ENCODE measurements at regions not wholly inside any gene's neighbourhood (a gene's known extent, or its start where the extent isn't known, plus 50 kb on each side); places are given as distances from the start of the nearest gene placed in this dataset.

DNA sequence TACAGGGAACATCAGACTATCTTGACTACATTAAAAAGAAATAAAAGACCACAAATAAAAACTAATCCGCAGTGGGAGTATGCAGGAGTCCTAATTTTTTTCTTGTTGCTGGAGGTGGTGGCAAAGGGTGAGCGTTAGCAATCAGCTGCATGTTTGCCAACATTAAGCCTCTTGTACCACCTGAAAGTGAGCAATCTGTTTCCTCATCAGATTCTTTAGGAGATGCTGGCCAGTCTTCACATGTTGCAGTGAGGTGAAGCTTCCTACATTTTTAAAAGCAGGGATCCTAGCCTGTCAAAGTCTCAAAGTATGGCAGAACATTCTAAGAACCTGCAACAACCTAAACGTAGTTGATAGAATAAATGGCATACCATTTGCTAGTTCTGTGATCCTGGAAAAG is 162.2 kb upstream of the MEF2C start:
- no peak for DNase-seq

DNA sequence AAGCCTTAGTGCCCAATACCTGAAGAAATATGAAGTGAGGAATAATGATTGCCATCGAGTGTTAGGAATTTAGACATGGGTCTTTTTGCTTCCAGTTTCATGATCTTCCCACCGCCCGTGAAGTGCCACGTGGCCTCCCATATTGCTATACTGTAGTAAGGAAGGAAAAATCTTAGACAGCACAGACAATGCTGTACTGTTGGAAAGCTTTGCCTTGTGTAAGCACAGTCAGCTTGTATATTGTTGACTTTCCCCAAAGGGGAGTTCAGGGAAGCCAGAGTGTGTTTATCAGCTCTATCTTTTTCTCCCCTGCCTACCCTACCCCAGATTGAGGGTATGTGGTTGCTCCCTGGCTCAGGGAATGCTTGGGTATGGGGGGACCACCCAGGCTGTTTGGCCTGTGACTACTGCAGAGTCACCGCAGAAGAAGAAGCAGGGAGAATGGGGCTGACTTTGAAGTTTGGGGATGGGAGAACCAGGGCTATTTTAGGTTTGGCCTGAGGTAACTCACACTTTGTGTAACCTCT is 161.8 kb upstream of the MEF2C start:
- no peak for DNase-seq

DNA sequence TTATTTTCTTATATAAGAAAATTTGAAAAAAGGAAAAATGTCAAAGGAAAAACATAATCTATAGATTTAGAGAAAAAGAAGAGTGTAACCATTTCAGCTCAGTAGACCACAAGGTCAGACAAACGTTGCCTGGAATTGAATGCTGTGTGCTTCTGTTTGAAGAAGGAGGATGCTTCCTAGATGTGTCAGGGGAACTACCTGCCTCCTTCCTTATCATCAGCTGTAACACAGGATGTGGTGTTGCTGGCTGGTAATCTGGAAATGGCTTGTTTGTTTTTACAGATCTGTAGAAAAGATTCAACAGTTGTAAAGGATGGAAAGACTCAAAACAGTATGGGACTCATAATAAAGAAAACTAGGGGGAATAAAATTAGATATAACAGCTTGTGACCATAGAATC is 160.7 kb upstream of the MEF2C start:
- no peak for DNase-seq

DNA sequence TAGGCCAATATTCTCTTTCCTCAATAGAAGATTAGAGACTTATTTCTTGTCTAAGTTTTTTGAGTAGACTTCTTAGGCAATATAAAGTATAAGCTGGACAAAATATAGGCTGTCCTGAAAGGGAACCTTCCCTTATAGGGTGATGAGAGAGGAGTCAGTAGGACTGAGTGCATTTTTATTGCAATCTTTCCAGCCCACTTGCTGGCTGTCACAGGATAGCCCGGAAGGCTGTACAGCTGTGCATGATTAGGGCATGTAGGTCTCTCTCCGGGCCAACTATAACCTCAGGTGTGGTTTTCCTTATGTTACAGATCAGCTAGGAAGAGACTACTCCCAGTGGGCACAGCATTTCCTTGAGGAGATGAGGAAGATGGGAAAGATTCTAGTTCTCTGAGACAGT is 159.8 kb upstream of the MEF2C start:
- no peak for DNase-seq

DNA sequence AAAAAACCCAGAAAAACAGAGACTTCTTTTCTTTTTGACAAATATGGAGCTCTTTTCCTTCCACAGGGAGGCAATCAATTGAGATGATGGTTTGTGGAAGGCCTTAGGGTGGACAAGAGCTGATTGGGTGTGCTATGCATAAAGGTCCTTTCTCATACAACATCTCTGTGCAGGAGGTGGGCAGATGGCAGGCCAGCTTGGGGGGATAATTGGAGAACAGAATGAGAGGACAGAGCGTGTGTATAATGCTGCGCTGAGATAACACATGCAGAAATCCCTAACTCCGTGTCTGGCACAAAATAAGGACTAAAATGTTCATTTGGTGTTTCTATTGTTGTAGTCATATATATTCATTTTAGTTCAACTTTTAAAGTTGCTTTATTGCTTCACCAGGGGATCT is 159.0 kb upstream of the MEF2C start:
- DNase-seq, result no peak

DNA sequence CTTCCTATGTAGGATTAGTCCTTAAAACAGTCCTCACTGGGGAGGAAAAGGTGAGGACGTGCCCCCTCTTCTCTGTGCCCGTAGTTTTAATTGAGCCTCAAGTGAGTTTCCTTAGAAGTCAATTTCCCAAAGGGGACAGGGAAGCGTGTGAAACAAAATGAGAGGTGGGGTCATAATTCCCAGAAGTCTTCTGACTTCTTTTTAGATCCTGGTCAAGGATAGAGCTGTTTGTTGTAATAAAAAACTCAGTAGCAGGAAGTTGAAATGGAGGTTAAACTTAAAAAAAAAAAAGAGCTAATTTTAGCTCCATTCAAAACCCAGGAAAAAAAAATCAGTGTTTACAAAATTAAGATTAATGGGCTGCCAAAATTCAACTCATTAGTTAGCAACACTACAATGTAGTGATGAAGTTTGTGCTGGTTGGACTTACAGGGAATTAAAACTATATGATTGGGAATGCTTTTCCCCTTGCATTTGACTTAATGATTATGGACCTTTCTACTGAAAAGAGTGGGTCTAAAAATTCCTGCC is 158.3 kb upstream of the MEF2C start:
- DNase-seq, result no peak

DNA sequence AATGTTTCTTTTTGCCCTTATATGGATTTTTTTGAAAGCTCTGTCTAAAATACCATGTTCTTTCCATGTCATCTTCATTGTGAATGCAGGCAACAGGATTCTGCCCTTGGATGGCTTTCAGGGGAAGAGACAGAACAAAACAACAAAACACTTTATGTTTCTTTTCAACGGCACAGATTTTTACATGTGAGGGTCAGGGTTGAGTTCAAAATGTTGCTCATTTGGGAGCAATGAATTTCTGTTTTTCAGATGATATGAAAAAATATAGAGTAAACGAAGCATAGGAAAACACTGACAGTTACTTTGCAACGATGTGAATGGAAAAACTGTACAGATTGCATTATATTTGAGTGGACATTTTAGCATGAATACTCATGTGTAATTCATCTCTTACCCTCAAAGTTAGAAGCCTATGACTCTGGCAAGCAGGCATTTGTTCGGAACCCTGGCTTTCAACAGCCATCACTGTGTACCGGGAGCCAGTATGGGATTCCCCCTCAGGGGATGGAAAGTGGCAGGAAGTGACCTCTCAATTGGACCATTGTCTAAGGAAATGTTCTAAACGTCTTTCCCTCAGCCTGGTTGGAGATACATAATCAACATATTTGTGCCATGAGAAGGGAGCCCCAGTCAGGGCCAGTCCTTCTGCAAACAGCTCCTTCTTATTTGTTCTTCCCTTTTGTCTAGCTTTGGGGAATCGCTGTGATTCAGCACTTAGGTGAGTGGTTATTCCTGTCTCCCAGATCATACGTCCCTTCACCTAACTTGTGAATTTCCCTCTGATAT is 153.9 kb upstream of the MEF2C start:
- no peak for DNase-seq

DNA sequence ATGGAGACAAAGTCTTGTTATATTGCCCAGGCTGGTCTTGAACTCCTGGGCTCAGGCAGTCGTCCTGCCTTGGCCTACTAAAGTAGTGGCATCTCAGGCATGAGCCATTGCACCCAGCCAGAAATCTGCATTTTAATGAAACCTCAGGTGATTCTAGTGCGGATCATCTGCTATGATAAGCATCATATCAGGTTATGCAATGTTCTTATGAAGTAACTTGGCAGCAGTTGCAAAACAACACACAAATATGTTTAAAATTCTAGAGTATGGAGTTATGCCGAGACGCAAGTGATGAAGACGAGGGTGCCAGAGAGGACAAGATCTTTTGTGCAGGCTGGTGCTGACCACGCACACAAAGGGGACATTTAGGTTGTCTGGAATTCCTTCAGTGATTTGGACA is 153.2 kb upstream of the MEF2C start:
- DNase-seq, result no peak

DNA sequence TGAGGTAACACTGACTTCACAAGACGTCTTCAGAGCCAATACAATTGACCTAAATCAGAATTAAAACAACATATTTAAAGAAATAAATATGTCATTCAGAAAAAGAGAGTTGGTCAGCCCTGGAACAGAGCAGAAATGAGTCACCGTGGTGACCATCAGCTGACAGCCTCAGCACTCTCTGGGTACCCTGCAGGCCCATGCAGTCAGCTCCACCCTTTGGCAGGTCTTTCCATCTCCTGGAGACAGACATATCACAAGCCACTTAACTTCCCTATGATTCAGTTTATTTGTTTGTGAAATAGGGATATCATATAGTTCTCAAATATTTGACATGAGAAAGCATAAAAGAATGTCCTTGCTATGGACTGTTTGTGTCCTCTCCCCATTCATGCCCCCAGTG is 151.6 kb upstream of the MEF2C start:
- DNase-seq, result no peak

DNA sequence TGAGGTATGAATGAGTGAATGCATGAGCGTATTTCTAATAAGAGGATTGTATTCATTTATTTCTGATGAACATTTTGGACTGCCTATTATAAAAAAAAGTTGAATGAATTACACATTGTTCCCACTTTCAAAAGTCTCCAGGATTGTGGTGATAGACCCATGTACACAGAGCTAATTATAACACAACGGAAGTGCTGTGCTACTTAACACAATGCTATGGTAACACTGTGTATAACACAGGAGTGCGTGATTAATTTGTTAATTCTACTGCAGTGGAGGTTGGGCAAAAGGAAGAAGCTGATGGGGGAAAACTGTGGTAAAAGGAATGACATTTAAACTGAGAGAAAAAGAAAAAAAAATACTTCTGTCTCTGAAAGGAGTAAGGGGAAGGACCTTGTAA is 147.8 kb upstream of the MEF2C start:
- no peak for DNase-seq

DNA sequence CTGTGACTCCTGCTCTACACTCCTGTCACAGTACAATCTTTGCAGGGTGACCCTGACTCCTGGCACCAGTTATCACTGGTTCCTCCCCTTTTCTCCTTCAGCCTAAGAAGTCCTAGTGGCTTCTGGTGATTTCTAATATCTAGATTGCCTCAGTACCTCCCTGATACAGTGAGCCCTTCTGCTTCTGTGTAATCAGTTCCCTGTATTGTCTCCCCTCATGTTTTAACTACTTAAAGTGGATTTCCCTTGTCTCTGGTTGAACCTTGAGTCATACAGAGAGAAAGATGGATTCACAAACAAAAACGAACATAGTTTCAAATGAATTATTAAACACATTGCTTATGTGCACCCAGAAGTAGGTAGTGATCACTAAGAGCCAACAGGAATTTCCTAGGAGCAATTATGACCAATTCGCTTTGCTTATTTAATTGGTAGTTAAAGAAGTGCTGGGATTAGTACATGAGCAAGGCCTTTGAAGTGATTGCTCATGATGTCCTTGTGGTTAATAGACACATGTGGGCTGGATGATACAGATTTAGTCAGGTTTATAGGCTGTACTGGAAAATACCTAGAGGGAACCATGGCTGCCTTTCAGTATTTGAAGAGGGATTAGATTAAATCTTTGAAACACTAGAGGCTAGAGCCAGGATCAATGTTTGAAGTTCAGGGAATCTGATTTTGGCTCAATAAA is 145.8 kb upstream of the MEF2C start:
- no peak for DNase-seq

DNA sequence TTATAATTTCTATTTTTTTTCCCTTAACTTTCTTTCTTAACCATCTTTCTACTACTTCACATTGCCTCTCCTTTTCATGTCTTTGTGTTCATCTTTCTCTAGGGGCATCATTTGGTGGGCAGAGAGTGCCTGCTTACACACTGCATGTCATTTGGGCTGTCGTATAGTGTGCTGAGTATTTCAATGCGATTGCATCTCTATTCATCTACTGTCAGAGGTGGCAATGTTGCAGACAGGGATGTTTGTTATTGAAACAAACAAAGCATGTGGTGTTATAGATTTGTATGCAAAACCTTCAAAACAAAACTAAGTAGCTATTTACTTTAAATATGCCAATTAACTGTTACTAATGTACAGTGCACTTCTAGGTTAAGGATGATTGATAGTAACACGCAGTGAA is 141.1 kb upstream of the MEF2C start:
- no peak for DNase-seq

DNA sequence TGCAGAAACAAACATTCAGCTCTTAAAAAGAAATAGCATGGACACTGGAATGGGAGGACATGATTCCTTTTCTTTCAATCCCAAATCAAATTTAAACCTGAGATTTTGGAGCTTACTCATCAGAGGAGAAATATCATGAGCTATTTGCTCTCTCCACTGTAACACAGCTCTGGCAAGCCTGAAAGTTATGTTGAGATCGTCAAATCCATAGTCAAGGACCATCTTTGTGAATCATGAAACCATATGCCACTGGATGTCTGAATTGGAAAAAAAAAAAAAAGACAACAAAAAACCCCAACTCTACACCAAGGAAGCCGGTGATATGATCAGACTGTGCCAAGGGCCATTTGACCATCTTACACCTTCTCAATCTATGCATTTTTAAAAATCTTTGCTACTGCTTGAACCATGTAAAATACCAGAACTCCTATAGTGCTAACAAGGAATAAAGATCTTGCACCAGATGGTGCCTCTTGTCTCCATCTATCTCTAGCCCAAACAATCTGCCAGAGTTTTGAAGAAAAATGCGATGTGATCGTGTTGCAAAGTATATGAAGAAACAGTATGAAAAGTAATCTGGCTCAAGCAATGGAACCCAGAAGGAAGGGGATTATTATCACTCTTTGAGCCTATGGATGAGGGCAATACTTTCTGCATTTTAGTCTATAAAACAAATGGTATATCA is 138.1 kb upstream of the MEF2C start:
- no peak for DNase-seq

DNA sequence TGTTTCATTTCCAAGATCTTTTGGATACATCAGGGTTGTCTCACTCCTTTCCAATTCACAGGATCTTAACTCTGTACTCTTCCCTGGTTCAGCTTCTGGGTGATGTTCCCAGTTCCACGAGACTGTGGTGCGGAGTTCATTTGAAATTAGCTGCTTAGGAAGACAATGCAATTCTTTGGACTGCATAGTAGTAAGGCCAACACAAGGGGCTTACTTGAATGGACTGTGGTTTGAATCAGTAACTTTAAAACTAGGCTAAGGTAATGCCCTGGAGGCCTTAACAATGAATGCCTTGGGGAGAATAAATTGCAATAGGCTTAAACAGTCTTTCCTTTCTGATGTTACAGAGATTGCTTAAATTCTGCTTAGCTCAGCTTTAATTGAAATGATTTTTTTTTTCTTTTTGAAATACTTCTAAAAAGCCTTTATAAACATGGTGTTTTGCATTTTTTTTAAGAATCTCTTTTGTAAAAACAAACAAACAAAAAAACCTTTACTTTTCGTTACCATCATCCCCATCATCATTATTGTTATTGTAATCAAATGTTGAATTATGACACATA is 133.8 kb upstream of the MEF2C start:
- DNase-seq, result no peak

DNA sequence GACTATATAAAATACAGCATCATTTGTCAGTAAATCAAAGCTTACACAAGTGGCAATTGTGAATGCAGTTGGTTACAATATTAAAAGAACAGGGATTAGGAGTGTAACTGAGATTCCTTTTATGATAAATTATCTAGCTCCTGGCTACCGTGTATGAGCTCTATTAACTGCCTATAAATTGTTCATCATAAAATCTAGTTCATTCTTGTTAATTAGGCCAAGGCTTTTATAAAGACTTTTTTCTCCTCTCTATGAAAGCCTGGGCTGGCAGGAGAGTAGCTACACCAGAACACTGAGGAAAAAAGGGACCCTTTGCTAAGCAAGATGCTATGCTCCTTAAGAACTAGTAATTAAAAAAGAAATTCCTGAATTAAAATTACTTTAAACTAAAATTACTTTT is 132.4 kb upstream of the MEF2C start:
- no peak for DNase-seq

DNA sequence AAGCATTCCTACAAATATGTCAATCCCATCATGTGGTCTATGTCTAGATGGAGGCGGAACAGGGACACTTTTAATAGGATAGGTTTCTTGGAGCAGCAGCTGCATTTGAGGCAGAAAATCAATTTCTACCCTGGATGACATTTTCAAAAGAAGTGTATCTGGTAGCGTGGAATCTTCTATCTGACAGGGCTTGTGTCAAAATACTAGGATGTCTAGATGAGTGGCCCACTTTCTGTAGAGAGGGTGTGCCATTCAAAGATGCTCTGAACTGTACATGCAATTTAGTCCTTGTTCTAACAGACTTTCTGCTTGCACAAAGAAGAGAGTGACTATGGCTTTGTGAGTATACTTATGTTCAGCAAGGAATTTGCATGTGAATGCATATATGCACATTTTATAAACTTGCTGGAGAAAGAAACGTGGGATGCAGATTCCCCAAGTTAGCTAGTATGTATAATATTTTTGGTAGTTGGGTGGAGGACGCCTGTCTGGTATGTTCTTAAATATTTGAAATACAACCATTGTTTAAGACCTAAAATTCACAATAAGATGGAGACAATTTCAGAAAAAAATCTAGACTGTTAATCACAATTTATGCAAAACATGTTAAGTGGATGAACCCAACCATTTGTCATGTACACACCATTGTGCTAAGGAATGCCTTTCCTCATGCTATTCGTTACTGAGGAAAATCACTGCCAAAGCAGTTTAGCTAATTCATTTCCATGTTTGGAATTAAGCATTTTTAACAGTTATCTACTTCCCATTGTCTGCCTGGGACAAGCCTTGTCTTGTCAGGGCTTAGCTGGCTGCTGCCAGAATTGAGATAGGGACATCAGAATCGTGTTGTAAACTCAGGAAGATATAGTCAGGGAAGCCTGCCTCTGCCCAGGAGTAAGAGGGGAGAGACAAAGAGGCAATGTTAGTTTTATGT is 129.1 kb upstream of the MEF2C start:
- DNase-seq, result no peak

DNA sequence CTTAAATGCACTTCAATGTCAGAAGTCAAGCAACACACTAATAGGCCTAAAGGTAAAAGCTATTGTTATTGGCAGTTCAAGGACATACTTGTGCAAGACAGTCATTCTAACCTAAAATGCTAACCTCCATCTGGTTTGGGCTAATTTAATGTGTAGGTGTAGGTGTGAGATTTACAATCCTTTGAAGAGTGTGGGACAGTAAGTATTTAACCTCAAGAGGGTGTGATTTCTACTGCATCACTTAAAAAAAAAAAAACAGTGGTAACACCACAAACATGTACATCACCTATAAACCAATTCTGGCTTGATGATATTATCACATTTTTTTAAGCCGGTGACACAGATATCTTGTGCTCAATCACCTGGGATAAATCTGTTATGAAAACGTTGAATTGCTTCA is 127.5 kb upstream of the MEF2C start:
- no peak for DNase-seq

DNA sequence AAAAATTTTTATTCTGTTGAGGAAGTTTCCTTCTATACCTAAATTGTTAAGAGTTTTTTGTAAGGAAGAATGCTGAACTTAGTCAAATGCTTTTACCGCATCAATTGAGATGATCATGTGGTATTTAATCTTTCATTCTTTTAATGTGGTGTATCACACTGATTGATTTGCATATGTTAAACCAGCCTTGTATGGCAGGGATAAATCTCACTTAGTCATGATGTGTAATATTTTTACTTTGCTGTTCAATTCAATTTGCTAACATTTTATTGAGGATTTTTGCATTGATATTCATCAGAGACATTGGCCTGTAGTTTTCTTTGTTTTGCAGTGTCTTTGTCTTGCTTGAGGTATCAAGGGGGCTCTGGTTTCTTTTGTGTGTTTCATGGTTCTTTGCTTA is 125.3 kb upstream of the MEF2C start:
- no peak for DNase-seq

DNA sequence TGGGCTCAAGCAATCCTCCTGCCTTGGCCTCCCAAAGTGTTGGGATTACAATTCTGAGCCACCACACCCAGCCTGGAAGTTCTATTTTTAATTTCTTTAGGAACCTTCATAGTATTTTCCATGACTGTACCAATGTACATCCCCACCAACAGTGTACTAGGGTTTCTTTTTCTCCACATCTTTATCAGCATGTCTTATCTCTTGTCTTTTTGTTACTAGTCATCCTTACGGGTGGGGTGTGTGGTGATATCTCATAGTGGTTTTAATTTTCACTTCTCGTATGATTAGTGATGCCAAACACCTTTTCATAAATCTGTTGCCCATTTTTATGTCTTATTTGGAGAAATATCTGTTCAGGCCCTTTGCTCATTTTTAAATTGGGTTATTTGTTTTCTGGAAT is 123.0 kb upstream of the MEF2C start:
- no peak for DNase-seq

DNA sequence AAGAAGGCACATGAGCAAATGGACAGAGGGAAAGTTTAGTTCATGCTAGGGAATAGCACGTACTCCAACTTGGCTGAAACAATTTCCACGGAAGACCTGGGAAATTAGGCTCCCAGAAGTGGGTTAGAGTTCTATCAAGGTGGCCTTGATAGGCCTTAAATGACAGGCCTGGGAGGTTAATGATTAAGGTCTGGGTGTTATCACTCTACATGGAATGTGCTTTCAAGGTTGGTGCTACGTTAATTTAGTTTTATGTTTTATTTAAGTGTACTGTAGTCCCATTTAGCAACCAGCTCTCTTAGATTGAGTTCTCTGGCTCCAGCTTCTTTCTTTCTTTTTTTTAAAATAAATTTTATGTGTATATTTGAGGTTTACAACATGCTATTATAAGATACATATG is 121.4 kb upstream of the MEF2C start:
- no peak for DNase-seq

DNA sequence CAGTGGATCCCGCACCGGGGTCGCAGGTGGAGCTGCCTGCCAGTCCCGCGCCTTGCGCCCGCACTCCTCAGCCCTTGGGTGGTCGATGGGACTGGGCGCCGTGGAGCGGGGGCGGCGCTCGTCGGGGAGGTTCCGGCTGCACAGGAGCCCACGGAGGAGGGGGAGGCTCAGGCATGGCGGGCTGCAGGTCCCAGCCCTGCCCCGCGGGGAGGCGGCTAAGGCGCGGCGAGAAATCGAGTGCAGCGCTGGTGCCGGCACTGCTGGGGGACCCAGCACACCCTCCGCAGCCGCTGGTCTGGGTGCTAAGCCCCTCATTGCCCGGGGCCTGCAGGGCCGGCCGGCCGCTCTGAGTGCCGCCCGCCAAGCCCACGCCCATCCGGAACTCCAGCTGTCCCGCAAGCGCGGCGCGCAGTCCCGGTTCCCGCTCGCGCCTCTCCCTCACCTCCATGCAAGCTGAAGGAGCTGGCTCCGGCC is 120.6 kb upstream of the MEF2C start:
- DNase-seq, result no peak

DNA sequence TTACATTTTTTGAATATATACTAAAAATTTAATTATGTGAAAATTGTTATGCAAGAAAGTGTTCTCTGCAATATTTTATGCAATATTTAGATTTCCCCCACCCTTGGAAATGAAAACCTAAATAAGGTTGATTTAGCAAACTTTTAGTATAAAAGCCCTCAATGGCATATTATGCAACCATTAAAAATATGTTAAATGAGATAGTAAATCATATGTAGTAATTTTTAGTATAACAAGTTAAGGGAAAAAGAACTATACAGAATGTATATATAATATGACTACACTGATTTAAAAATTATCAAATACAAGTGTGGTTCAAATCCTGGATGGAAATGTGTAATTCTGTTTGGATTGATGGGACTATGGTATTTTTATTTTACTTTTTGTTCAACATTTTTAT is 116.9 kb upstream of the MEF2C start:
- no peak for DNase-seq

Measured in stimulated activated naive CD4-positive, alpha-beta T cell treated with Interleukin-2 at 50 U/mL for 16 hours (primary cell).